Stimulated activated CD8-positive, alpha-beta memory T cell treated with anti-CD3 and anti-CD28 coated beads, Interleukin-12 subunit alpha, Interleukin-12 subunit beta, amount 100 ng/mL, for 24 hours (primary cell): ENCODE measurements at regions not wholly inside any gene's neighbourhood (a gene's known extent, or its start where the extent isn't known, plus 50 kb on each side); places are given as distances from the start of the nearest gene placed in this dataset.

Experiments
- DNase-seq: peaks from one replicate; pipeline ENCODE4 v3.0.0-alpha.2; 2020; ENCODE audit errors: extremely low read depth

GRCh38 chr15:77737238-77738037 lies 104.7 kb upstream of the LINGO1 start:
- DNase-seq = no peak

GRCh38 chr15:77734306-77734705 lies 101.6 kb upstream of the LINGO1 start:
- no peak for DNase-seq

- no peak for DNase-seq
These were observed 101.0 kb upstream of the LINGO1 start for GRCh38 chr15:77733579-77734300.

- DNase-seq = no peak
These were observed 100.0 kb upstream of the LINGO1 start for GRCh38 chr15:77732514-77733335.

- DNase-seq = no peak
These were observed 99.2 kb upstream of the LINGO1 start for GRCh38 chr15:77731945-77732344.

GRCh38 chr15:77731067-77731466 lies 98.4 kb upstream of the LINGO1 start:
- no peak for DNase-seq

GRCh38 chr15:77727635-77728304 lies 95.1 kb upstream of the LINGO1 start:
- DNase-seq = no peak

GRCh38 chr15:77724715-77725114 lies 92.0 kb upstream of the LINGO1 start:
- no peak for DNase-seq

GRCh38 chr15:77723756-77724155 lies 91.0 kb upstream of the LINGO1 start:
- DNase-seq = no peak

GRCh38 chr15:77722759-77723460 lies 90.2 kb upstream of the LINGO1 start:
- DNase-seq = no peak

GRCh38 chr15:77721963-77722362 lies 89.3 kb upstream of the LINGO1 start:
- DNase-seq = no peak

GRCh38 chr15:77720655-77721054 lies 87.9 kb upstream of the LINGO1 start:
- no peak for DNase-seq

GRCh38 chr15:77720173-77720572 lies 87.5 kb upstream of the LINGO1 start:
- no peak for DNase-seq

GRCh38 chr15:77719450-77719849 lies 86.7 kb upstream of the LINGO1 start:
- DNase-seq = no peak

GRCh38 chr15:77717333-77717990 lies 84.8 kb upstream of the LINGO1 start:
- DNase-seq = no peak

- DNase-seq = no peak
These were observed 84.1 kb upstream of the LINGO1 start for GRCh38 chr15:77716632-77717332.

- no peak for DNase-seq
These were observed 83.1 kb upstream of the LINGO1 start for GRCh38 chr15:77715860-77716259.

GRCh38 chr15:77715051-77715450 lies 82.3 kb upstream of the LINGO1 start:
- no peak for DNase-seq

- DNase-seq = no peak
These were observed 81.8 kb upstream of the LINGO1 start for GRCh38 chr15:77714555-77714954.

- DNase-seq = no peak
These were observed 81.3 kb upstream of the LINGO1 start for GRCh38 chr15:77714023-77714422.
